GM23338 (cell line): ENCODE measurements at regions not wholly inside any gene's neighbourhood (a gene's known extent, or its start where the extent isn't known, plus 50 kb on each side); places are given as distances from the start of the nearest gene placed in this dataset.

ENCODE experiments used
- ATAC-seq: fragments of 200-7000 bp; cut with Tn5 transposase; 3 replicates; pipeline ENCODE4 v1.9.1; 2020
- DNase-seq: peaks from one replicate; pipeline ENCODE4 v3.0.0-alpha.2; 2015; ENCODE audit warnings: low spot score
- H2AFZ ChIP-seq: fragments of 200-600 bp; sonication (generic); 2 replicates; pipeline ENCODE4 v1.8.0; 2016; ENCODE audit warnings: antibody characterized with exemption, mild to moderate bottlenecking, moderate library complexity
- H3F3A ChIP-seq: fragments of 200-600 bp; sonication (generic); replicated peaks from 2 replicates; pipeline ENCODE4 v1.8.0; 2017; ENCODE audit warnings: antibody characterized with exemption, mixed run types, low read depth
- H3K27ac ChIP-seq: fragments of 200-600 bp; sonication (generic); 2 replicates; pipeline ENCODE4 v1.6.1; 2016; ENCODE audit warnings: low read depth
- H3K27me3 ChIP-seq: fragments of 200-600 bp; sonication (generic); 2 replicates; pipeline ENCODE4 v1.8.0; 2016; ENCODE audit warnings: mild to moderate bottlenecking, mixed run types, moderate library complexity; ENCODE audit not compliant: insufficient read depth
- H3K36me3 ChIP-seq: fragments of 200-600 bp; sonication (generic); 2 replicates; pipeline ENCODE4 v1.8.0; 2016; ENCODE audit warnings: mild to moderate bottlenecking; ENCODE audit not compliant: insufficient read depth
- H3K4me1 ChIP-seq: fragments of 200-600 bp; sonication (generic); 2 replicates; pipeline ENCODE4 v1.8.0; 2016; ENCODE audit warnings: mild to moderate bottlenecking, moderate library complexity; ENCODE audit not compliant: insufficient read depth
- H3K4me2 ChIP-seq: fragments of 200-600 bp; sonication (generic); 2 replicates; pipeline ENCODE4 v1.7.1; 2017; ENCODE audit warnings: mixed run types
- H3K4me3 ChIP-seq: fragments of 200-600 bp; sonication (generic); 2 replicates; pipeline ENCODE4 v1.6.1; 2016; ENCODE audit warnings: mixed run types
- H3K79me2 ChIP-seq: fragments of 200-600 bp; sonication (generic); replicated peaks from 2 replicates; pipeline ENCODE4 v1.8.0; 2017; ENCODE audit warnings: mild to moderate bottlenecking; ENCODE audit not compliant: insufficient read depth
- H3K9me2 ChIP-seq: fragments of 200-600 bp; sonication (generic); 2 replicates; pipeline ENCODE4 v1.8.0; 2017; ENCODE audit not compliant: insufficient read depth
- H4K20me1 ChIP-seq: fragments of 200-600 bp; sonication (generic); replicated peaks from 2 replicates; pipeline ENCODE4 v1.8.0; 2017; ENCODE audit warnings: mild to moderate bottlenecking; ENCODE audit not compliant: insufficient read depth
- H3K27ac Mint-ChIP-seq: 2 replicates; pipeline ENCODE4 v1.8.0; 2020; ENCODE audit warnings: inconsistent platforms, mild to moderate bottlenecking, moderate library complexity, mixed read lengths
- H3K27me3 Mint-ChIP-seq: 3 replicates; pipeline ENCODE4 v1.8.0; 2022; ENCODE audit warnings: low read depth, mild to moderate bottlenecking, moderate library complexity, mixed read lengths, inconsistent platforms; ENCODE audit not compliant: insufficient read depth, poor library complexity
- H3K36me3 Mint-ChIP-seq: 3 replicates; pipeline ENCODE4 v1.8.0; 2021; ENCODE audit warnings: low read depth, mild to moderate bottlenecking, inconsistent platforms, moderate library complexity, mixed read lengths
- H3K4me1 Mint-ChIP-seq: 3 replicates; pipeline ENCODE4 v1.8.0; 2020; ENCODE audit warnings: mild to moderate bottlenecking, inconsistent platforms, mixed read lengths
- H3K4me3 Mint-ChIP-seq: 3 replicates; pipeline ENCODE4 v1.8.0; 2021; ENCODE audit warnings: moderate library complexity, mild to moderate bottlenecking, inconsistent platforms, mixed read lengths
- H3K9me3 Mint-ChIP-seq: 3 replicates; pipeline ENCODE4 v1.8.0; 2020; ENCODE audit warnings: moderate library complexity, mild to moderate bottlenecking, inconsistent platforms, mixed read lengths
- CREB1 ChIP-seq: fragments of 250-450 bp; sonication (Bioruptor Pico); IDR thresholded peaks from 2 replicates; pipeline ENCODE4 v1.5.0; 2020; ENCODE audit warnings: low read depth, mild to moderate bottlenecking, moderate library complexity
- EZH2 ChIP-seq: fragments of 200-600 bp; sonication (generic); IDR thresholded peaks from one replicate; pipeline ENCODE4 v1.8.0; 2017; ENCODE audit warnings: antibody characterized with exemption, mild to moderate bottlenecking, low read depth; ENCODE audit not compliant: unreplicated experiment
- NANOG ChIP-seq: IDR thresholded peaks from 2 replicates; pipeline ENCODE4 v1.6.1; 2016; ENCODE audit warnings: antibody characterized with exemption, borderline replicate concordance
- POLR2AphosphoS5 ChIP-seq: IDR thresholded peaks from 2 replicates; pipeline ENCODE4 v1.6.1; 2016; ENCODE audit warnings: antibody characterized with exemption, low read depth
- REST ChIP-seq: IDR thresholded peaks from one replicate; pipeline ENCODE4 v1.6.1; 2018; ENCODE audit warnings: antibody characterized with exemption; ENCODE audit not compliant: unreplicated experiment
- STAT1 ChIP-seq: IDR thresholded peaks from one replicate; pipeline ENCODE4 v1.6.1; 2016; ENCODE audit warnings: antibody characterized with exemption; ENCODE audit not compliant: unreplicated experiment
- ZNF331 ChIP-seq: fragments of 250-450 bp; sonication (Bioruptor Pico); IDR thresholded peaks from 2 replicates; pipeline ENCODE4 v1.5.0; 2020; ENCODE audit warnings: low read depth, mild to moderate bottlenecking, moderate library complexity
- ZNF462 ChIP-seq: fragments of 250-450 bp; sonication (Bioruptor Pico); IDR thresholded peaks from 2 replicates; pipeline ENCODE4 v1.5.0; 2020; ENCODE audit warnings: mild to moderate bottlenecking, moderate library complexity

GRCh38 chr5:56710826-56711590 is 104.3 kb upstream of the MAP3K1 start:
- Histone ChIP-seq H3K9me2 (peaks cover 8% of the 10 kb centered on the region), H3K27me3 (no peaks in the 10 kb centered on the region), H3K79me2 (no peaks in the 10 kb centered on the region), H3F3A (no peaks in the 10 kb centered on the region), H4K20me1 (no peaks in the 10 kb centered on the region), H3K36me3 (no peaks in the 10 kb centered on the region), H3K4me1 (peaks cover 22% of the 10 kb centered on the region), H3K4me2 (no peak overlapping the region), H2AFZ (no peak overlapping the region), H3K4me3 (no peak overlapping the region), H3K27ac (no peak overlapping the region)
- no peak overlapping the region for H3K4me3 Mint-ChIP-seq
- H3K4me1 Mint-ChIP-seq = peaks cover 22% of the 10 kb centered on the region
- H3K9me3 Mint-ChIP-seq = no peaks in the 10 kb centered on the region; the same call in 2 of the 3 replicates
- H3K36me3 Mint-ChIP-seq = no peaks in the 10 kb centered on the region
- H3K27ac Mint-ChIP-seq = no peak overlapping the region
- H3K27me3 Mint-ChIP-seq = peaks cover 3% of the 10 kb centered on the region
- no peak for ATAC-seq
- TF ChIP-seq EZH2 (no peak), ZNF331 (CRISPR knock-in tag) (no peak), STAT1 (no peak), POLR2AphosphoS5 (no peak), ZNF462 (no peak), REST (no peak), NANOG (no peak), CREB1 (no peak)
- DNase-seq = no peak
